HG03280 (cell line): ENCODE measurements at regions not wholly inside any gene's neighbourhood (a gene's known extent, or its start where the extent isn't known, plus 50 kb on each side); places are given as distances from the start of the nearest gene placed in this dataset.

ENCODE experiments used
- ATAC-seq: cut with Tn5 transposase; IDR thresholded peaks from one replicate; pipeline ENCODE4 v1.9.1; 2021; ENCODE audit warnings: mild to moderate bottlenecking, moderate library complexity; ENCODE audit not compliant: unreplicated experiment

GRCh38 chr3:59311231-59311630 lies 261.4 kb upstream of the CFAP20DC start:
- ATAC-seq, result no peak

- no peak for ATAC-seq
Observed at GRCh38 chr3:59310736-59311135, 260.9 kb upstream of the CFAP20DC start.

GRCh38 chr3:59308684-59309083 lies 258.9 kb upstream of the CFAP20DC start:
- no peak for ATAC-seq

- ATAC-seq, result no peak
Observed at GRCh38 chr3:59308001-59308400, 258.2 kb upstream of the CFAP20DC start.

- no peak for ATAC-seq
Observed at GRCh38 chr3:59306436-59306835, 256.6 kb upstream of the CFAP20DC start.

- ATAC-seq, result no peak
Observed at GRCh38 chr3:59304296-59304695, 254.5 kb upstream of the CFAP20DC start.

GRCh38 chr3:59303452-59303851 lies 253.6 kb upstream of the CFAP20DC start:
- ATAC-seq, result no peak

- no peak for ATAC-seq
Observed at GRCh38 chr3:59302442-59302841, 252.6 kb upstream of the CFAP20DC start.

- ATAC-seq, result no peak
Observed at GRCh38 chr3:59300733-59301132, 250.9 kb upstream of the CFAP20DC start.

GRCh38 chr3:59299561-59299960 lies 249.7 kb upstream of the CFAP20DC start:
- ATAC-seq, result no peak

- no peak for ATAC-seq
Observed at GRCh38 chr3:59290358-59290757, 240.5 kb upstream of the CFAP20DC start.

- ATAC-seq, result no peak
Observed at GRCh38 chr3:59289831-59290230, 240.0 kb upstream of the CFAP20DC start.

- ATAC-seq, result no peak
Observed at GRCh38 chr3:59288951-59289350, 239.1 kb upstream of the CFAP20DC start.

- no peak for ATAC-seq
Observed at GRCh38 chr3:59286791-59287531, 237.1 kb upstream of the CFAP20DC start.

- ATAC-seq, result no peak
Observed at GRCh38 chr3:59285560-59285959, 235.7 kb upstream of the CFAP20DC start.

- no peak for ATAC-seq
Observed at GRCh38 chr3:59284926-59285325, 235.1 kb upstream of the CFAP20DC start.

- ATAC-seq, result no peak
Observed at GRCh38 chr3:59280113-59280512, 230.3 kb upstream of the CFAP20DC start.

GRCh38 chr3:59277816-59278215 lies 228.0 kb upstream of the CFAP20DC start:
- ATAC-seq, result no peak

- ATAC-seq, result no peak
Observed at GRCh38 chr3:59277201-59277600, 227.4 kb upstream of the CFAP20DC start.

- no peak for ATAC-seq
Observed at GRCh38 chr3:59273976-59274375, 224.2 kb upstream of the CFAP20DC start.

- ATAC-seq, result no peak
Observed at GRCh38 chr3:59271971-59272370, 222.1 kb upstream of the CFAP20DC start.

GRCh38 chr3:59270921-59271320 lies 221.1 kb upstream of the CFAP20DC start:
- ATAC-seq, result no peak

- ATAC-seq, result no peak
Observed at GRCh38 chr3:59270209-59270608, 220.4 kb upstream of the CFAP20DC start.
